Right lobe of liver (tissue), 4 donors: ENCODE measurements at regions not wholly inside any gene's neighbourhood (a gene's known extent, or its start where the extent isn't known, plus 50 kb on each side); places are given as distances from the start of the nearest gene placed in this dataset.

ENCODE experiments used
- POLR2A ChIP-seq: fragments of 450-650 bp; IDR thresholded peaks from one replicate; pipeline ENCODE4 v1.6.1; 2017; ENCODE audit warnings: antibody characterized with exemption, mild to moderate bottlenecking
- TF ChIP-seq, protein P1 (sequence below), 4 donors: fragments of 200-600 bp in 3 of 4; fragments of 450-650 bp in 1 of 4; IDR thresholded peaks; one replicate each; pipeline versions ENCODE4 v1.5.1 to v1.8.0; 2016 to 2022; ENCODE audit warnings: antibody characterized with exemption in 4 of 4, mild to moderate bottlenecking in 2 of 4
- donor health status: DM: no; HTN: no; CAD: no.
- donor health status: DM: no; HTN: no; CAD: no.
- donor health status: DM: no; HTN: yes; CAD: no.

DNA sequence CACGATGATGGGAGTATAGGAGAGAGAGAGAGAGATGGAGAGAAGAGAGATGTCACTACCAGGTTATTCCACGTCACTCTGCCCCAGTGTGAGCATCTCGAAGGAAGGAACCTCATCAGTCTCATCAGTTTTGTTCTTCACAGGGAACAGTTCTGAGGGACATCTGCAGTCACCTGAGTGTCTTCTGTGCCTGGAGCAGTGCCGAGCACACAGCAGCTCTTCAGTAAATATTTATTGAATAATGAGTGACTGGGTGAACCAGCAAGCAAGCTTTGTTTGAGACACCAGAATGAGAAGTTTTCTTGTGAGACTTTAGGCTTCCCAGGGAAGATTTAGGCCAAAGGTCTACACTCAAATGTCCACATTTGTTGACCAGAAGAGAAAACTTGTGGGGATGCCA lies 142.4 kb upstream of the IRX3 start:
- TF ChIP-seq, protein P1, sequence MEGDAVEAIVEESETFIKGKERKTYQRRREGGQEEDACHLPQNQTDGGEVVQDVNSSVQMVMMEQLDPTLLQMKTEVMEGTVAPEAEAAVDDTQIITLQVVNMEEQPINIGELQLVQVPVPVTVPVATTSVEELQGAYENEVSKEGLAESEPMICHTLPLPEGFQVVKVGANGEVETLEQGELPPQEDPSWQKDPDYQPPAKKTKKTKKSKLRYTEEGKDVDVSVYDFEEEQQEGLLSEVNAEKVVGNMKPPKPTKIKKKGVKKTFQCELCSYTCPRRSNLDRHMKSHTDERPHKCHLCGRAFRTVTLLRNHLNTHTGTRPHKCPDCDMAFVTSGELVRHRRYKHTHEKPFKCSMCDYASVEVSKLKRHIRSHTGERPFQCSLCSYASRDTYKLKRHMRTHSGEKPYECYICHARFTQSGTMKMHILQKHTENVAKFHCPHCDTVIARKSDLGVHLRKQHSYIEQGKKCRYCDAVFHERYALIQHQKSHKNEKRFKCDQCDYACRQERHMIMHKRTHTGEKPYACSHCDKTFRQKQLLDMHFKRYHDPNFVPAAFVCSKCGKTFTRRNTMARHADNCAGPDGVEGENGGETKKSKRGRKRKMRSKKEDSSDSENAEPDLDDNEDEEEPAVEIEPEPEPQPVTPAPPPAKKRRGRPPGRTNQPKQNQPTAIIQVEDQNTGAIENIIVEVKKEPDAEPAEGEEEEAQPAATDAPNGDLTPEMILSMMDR (IDR thresholded peaks at IDR 0.05) = no peak
- no peak for TF ChIP-seq POLR2A
